Nephron progenitor cell (in vitro differentiated cells): ENCODE measurements at regions not wholly inside any gene's neighbourhood (a gene's known extent, or its start where the extent isn't known, plus 50 kb on each side); places are given as distances from the start of the nearest gene placed in this dataset.

Experiments
- DNase-seq: peaks from one replicate; pipeline ENCODE4 v3.0.0; 2021
- H3K27ac Mint-ChIP-seq: 2 replicates; pipeline ENCODE4 v1.8.0; 2021; ENCODE audit warnings: mild to moderate bottlenecking, moderate library complexity, mixed read lengths
- H3K27me3 Mint-ChIP-seq: 2 replicates; pipeline ENCODE4 v1.8.0; 2021; ENCODE audit warnings: mild to moderate bottlenecking, low read depth, mixed read lengths; ENCODE audit not compliant: poor library complexity
- H3K36me3 Mint-ChIP-seq: 2 replicates; pipeline ENCODE4 v1.8.0; 2021; ENCODE audit warnings: low read depth, mixed read lengths
- H3K4me1 Mint-ChIP-seq: 2 replicates; pipeline ENCODE4 v1.8.0; 2021; ENCODE audit warnings: mixed read lengths
- H3K4me3 Mint-ChIP-seq: 2 replicates; pipeline ENCODE4 v1.8.0; 2021; ENCODE audit warnings: mild to moderate bottlenecking, moderate library complexity, mixed read lengths
- H3K9me3 Mint-ChIP-seq: 2 replicates; pipeline ENCODE4 v1.8.0; 2021; ENCODE audit warnings: mild to moderate bottlenecking, moderate library complexity, mixed read lengths
- CTCF ChIP-seq: fragments of 200-600 bp; sonication (generic); IDR thresholded peaks from 2 replicates; pipeline ENCODE4 v1.5.0; 2021; ENCODE audit warnings: antibody characterized with exemption

- no peaks in the 10 kb centered on the region for H3K4me1 Mint-ChIP-seq
- no peak for TF ChIP-seq CTCF
- no peaks in the 10 kb centered on the region for H3K27me3 Mint-ChIP-seq
Observed at GRCh38 chr13:85163063-85163462, 636.2 kb downstream of the SLITRK6 start.

GRCh38 chr13:85148009-85148408 is 651.2 kb downstream of the SLITRK6 start:
- Mint-ChIP-seq H3K9me3 (no peaks in the 10 kb centered on the region), H3K4me1 (peaks cover 3% of the 10 kb centered on the region), H3K27me3 (no peaks in the 10 kb centered on the region), H3K27ac (no peak overlapping the region), H3K4me3 (no peak overlapping the region), H3K36me3 (no peaks in the 10 kb centered on the region)
- no peak for DNase-seq
- TF ChIP-seq CTCF, result no peak

More at GRCh38 chr13:85163063-85163462, 636.2 kb downstream of the SLITRK6 start:
- DNase-seq, result no peak
- H3K9me3 Mint-ChIP-seq, result peaks cover 20% of the 10 kb centered on the region
- no peaks in the 10 kb centered on the region for H3K36me3 Mint-ChIP-seq
- no peak overlapping the region for H3K27ac Mint-ChIP-seq
- H3K4me3 Mint-ChIP-seq, result no peak overlapping the region

GRCh38 chr13:85142351-85142927 is 656.8 kb downstream of the SLITRK6 start:
- DNase-seq, result no peak
- H3K4me1 Mint-ChIP-seq, result peaks cover 19% of the 10 kb centered on the region
- H3K36me3 Mint-ChIP-seq, result no peaks in the 10 kb centered on the region
- no peak overlapping the region for H3K4me3 Mint-ChIP-seq
- TF ChIP-seq CTCF, result no peak
- H3K9me3 Mint-ChIP-seq, result no peaks in the 10 kb centered on the region
- no peaks in the 10 kb centered on the region for H3K27me3 Mint-ChIP-seq
- H3K27ac Mint-ChIP-seq, result no peak overlapping the region

GRCh38 chr13:85141401-85141800 is 657.8 kb downstream of the SLITRK6 start:
- Mint-ChIP-seq H3K36me3 (no peaks in the 10 kb centered on the region), H3K27ac (no peak overlapping the region), H3K27me3 (no peaks in the 10 kb centered on the region), H3K4me3 (no peak overlapping the region), H3K4me1 (peaks cover 19% of the 10 kb centered on the region), H3K9me3 (no peaks in the 10 kb centered on the region)
- no peak for TF ChIP-seq CTCF
- no peak for DNase-seq

GRCh38 chr13:85140192-85140591 is 659.0 kb downstream of the SLITRK6 start:
- no peak for TF ChIP-seq CTCF
- H3K36me3 Mint-ChIP-seq, result no peaks in the 10 kb centered on the region
- no peak overlapping the region for H3K4me3 Mint-ChIP-seq
- no peaks in the 10 kb centered on the region for H3K27me3 Mint-ChIP-seq
- DNase-seq, result no peak
- H3K4me1 Mint-ChIP-seq, result peaks cover 19% of the 10 kb centered on the region
- H3K9me3 Mint-ChIP-seq, result no peaks in the 10 kb centered on the region
- H3K27ac Mint-ChIP-seq, result no peak overlapping the region

GRCh38 chr13:85137516-85137915 is 661.7 kb downstream of the SLITRK6 start:
- no peaks in the 10 kb centered on the region for H3K9me3 Mint-ChIP-seq
- H3K27me3 Mint-ChIP-seq, result no peaks in the 10 kb centered on the region
- H3K36me3 Mint-ChIP-seq, result no peaks in the 10 kb centered on the region
- no peak overlapping the region for H3K4me3 Mint-ChIP-seq
- no peak for DNase-seq
- no peak for TF ChIP-seq CTCF
- peaks cover 21% of the 10 kb centered on the region for H3K4me1 Mint-ChIP-seq
- H3K27ac Mint-ChIP-seq, result no peak overlapping the region
